Neural crest cell (in vitro differentiated cells): ENCODE measurements at regions not wholly inside any gene's neighbourhood (a gene's known extent, or its start where the extent isn't known, plus 50 kb on each side); places are given as distances from the start of the nearest gene placed in this dataset.

Experiments
- DNase-seq: peaks from one replicate; pipeline ENCODE4 v3.0.0; 2021; ENCODE audit warnings: low read depth, mixed read lengths, low spot score
- H3K27ac Mint-ChIP-seq: one replicate; pipeline ENCODE4 v1.8.0; 2021; ENCODE audit warnings: mild to moderate bottlenecking, mixed read lengths; ENCODE audit not compliant: unreplicated experiment
- H3K27me3 Mint-ChIP-seq: 2 replicates; pipeline ENCODE4 v1.8.0; 2021; ENCODE audit warnings: low read depth, mild to moderate bottlenecking, mixed read lengths
- H3K36me3 Mint-ChIP-seq: 2 replicates; pipeline ENCODE4 v1.8.0; 2021; ENCODE audit warnings: low read depth, mild to moderate bottlenecking, mixed read lengths
- H3K4me1 Mint-ChIP-seq: 2 replicates; pipeline ENCODE4 v1.8.0; 2021; ENCODE audit warnings: mixed read lengths
- H3K4me3 Mint-ChIP-seq: one replicate; pipeline ENCODE4 v1.8.0; 2021; ENCODE audit warnings: mild to moderate bottlenecking, mixed read lengths
- H3K9me3 Mint-ChIP-seq: 2 replicates; pipeline ENCODE4 v1.8.0; 2021; ENCODE audit warnings: mixed read lengths
- CTCF ChIP-seq: fragments of 200-600 bp; sonication (generic); conservative IDR thresholded peaks from 2 replicates; pipeline ENCODE4 v1.5.0; 2021; ENCODE audit warnings: antibody characterized with exemption, mild to moderate bottlenecking

GRCh38 chr1:175881246-175881976 lies 138.0 kb upstream of the TNR start:
- Mint-ChIP-seq H3K9me3 (no peaks in the 10 kb centered on the region), H3K27ac (peak overlapping the region; percentile 87), H3K4me1 (peaks cover 54% of the 10 kb centered on the region), H3K36me3 (no peaks in the 10 kb centered on the region), H3K27me3 (no peaks in the 10 kb centered on the region), H3K4me3 (no peak overlapping the region)
- no peak for TF ChIP-seq CTCF
- no peak for DNase-seq

GRCh38 chr1:175878775-175879174 lies 135.4 kb upstream of the TNR start:
- no peaks in the 10 kb centered on the region for H3K36me3 Mint-ChIP-seq
- TF ChIP-seq CTCF, result no peak
- no peaks in the 10 kb centered on the region for H3K9me3 Mint-ChIP-seq
- no peak overlapping the region for H3K4me3 Mint-ChIP-seq
- no peak for DNase-seq
- H3K27ac Mint-ChIP-seq, result no peak overlapping the region
- no peaks in the 10 kb centered on the region for H3K27me3 Mint-ChIP-seq
- H3K4me1 Mint-ChIP-seq, result peaks cover 30% of the 10 kb centered on the region

GRCh38 chr1:175877939-175878737 lies 134.7 kb upstream of the TNR start:
- H3K27ac Mint-ChIP-seq, result no peak overlapping the region
- H3K4me1 Mint-ChIP-seq, result peaks cover 24% of the 10 kb centered on the region
- H3K36me3 Mint-ChIP-seq, result no peaks in the 10 kb centered on the region
- no peak for DNase-seq
- H3K27me3 Mint-ChIP-seq, result no peaks in the 10 kb centered on the region
- H3K9me3 Mint-ChIP-seq, result no peaks in the 10 kb centered on the region
- no peak overlapping the region for H3K4me3 Mint-ChIP-seq
- no peak for TF ChIP-seq CTCF

GRCh38 chr1:175875556-175875955 lies 132.2 kb upstream of the TNR start:
- Mint-ChIP-seq H3K4me1 (no peaks in the 10 kb centered on the region), H3K27ac (no peak overlapping the region), H3K4me3 (no peak overlapping the region), H3K9me3 (no peaks in the 10 kb centered on the region), H3K27me3 (no peaks in the 10 kb centered on the region), H3K36me3 (no peaks in the 10 kb centered on the region)
- no peak for DNase-seq
- no peak for TF ChIP-seq CTCF

GRCh38 chr1:175874081-175874480 lies 130.7 kb upstream of the TNR start:
- Mint-ChIP-seq H3K36me3 (no peaks in the 10 kb centered on the region), H3K27me3 (no peaks in the 10 kb centered on the region), H3K4me3 (no peak overlapping the region), H3K4me1 (no peaks in the 10 kb centered on the region), H3K27ac (no peak overlapping the region), H3K9me3 (no peaks in the 10 kb centered on the region)
- no peak for DNase-seq
- no peak for TF ChIP-seq CTCF
